Central memory CD8-positive, alpha-beta T cell (primary cell): ENCODE measurements at regions not wholly inside any gene's neighbourhood (a gene's known extent, or its start where the extent isn't known, plus 50 kb on each side); places are given as distances from the start of the nearest gene placed in this dataset.
"Not testable (repeated sequence)": the region's sequence is repeated elsewhere in the genome, so short reads cannot be mapped to it uniquely, and the experiment has no call there.

Source experiments
- ATAC-seq: fragments of 150-1000 bp; cut with Tn5 transposase; replicated peaks from 2 replicates; pipeline ENCODE4 v1.10.0; 2022; ENCODE audit warnings: mild to moderate bottlenecking, moderate FRiP score, moderate number of reproducible peaks; ENCODE audit not compliant: poor library complexity, severe bottlenecking; ENCODE audit errors: extremely low read depth
- DNase-seq, 2 donors: peaks; one replicate each; pipeline ENCODE4 v3.0.0; 2021; ENCODE audit warnings: low spot score in 2 of 2
- H3K27ac Mint-ChIP-seq: one replicate; pipeline ENCODE4 v1.8.0; 2022; ENCODE audit warnings: low read depth, mild to moderate bottlenecking, moderate library complexity, mixed read lengths
- H3K27me3 Mint-ChIP-seq: one replicate; pipeline ENCODE4 v1.8.0; 2022; ENCODE audit warnings: mixed read lengths
- H3K36me3 Mint-ChIP-seq: one replicate; pipeline ENCODE4 v1.8.0; 2022; ENCODE audit warnings: mild to moderate bottlenecking, moderate library complexity, mixed read lengths; ENCODE audit not compliant: insufficient read depth
- H3K4me1 Mint-ChIP-seq: one replicate; pipeline ENCODE4 v1.8.0; 2022; ENCODE audit warnings: mixed read lengths
- H3K4me3 Mint-ChIP-seq: one replicate; pipeline ENCODE4 v1.8.0; 2022; ENCODE audit warnings: mild to moderate bottlenecking, moderate library complexity, mixed read lengths
- H3K9me3 Mint-ChIP-seq: one replicate; pipeline ENCODE4 v1.8.0; 2022; ENCODE audit warnings: mixed read lengths

DNA sequence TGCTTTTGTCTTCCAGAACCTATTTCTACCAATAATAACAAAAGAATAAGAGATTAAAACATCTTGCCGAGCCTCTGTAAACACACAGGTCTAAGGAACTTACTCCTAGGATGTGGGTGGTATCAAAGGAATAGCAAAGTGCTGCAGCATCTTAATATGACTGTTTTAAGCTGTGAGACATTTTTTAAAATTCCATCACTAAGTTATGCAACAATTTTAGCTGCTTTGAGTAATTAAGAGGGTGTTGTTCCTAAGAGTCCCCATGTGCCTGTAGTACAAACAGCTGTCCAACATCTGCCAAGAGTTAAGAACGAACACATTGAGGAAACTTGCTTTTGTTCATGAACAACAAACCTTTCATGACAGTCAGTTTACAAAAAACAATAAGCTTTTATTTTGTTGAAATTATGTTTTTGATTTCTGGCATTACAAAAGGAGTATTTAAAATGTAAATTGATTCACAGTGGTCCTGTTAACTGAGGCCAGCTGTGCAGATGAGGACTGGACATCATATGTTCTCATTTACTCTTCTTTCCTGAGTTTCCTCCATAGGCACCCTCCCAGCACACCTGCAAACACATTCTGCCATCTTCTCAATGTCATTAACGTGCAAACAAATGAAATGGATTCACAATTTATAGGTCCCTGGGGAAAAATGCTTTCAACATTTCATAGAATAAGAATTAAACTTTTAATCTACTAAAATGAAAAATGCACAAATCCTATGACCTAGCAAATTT lies 337.3 kb upstream of the ARHGEF26 start:
- Mint-ChIP-seq H3K27ac (no peak overlapping the region), H3K4me3 (no peak overlapping the region), H3K4me1 (no peaks in the 10 kb centered on the region), H3K27me3 (peaks cover 26% of the 10 kb centered on the region), H3K36me3 (peaks cover 2% of the 10 kb centered on the region), H3K9me3 (no peaks in the 10 kb centered on the region)
- no peak for ATAC-seq
- no peak for DNase-seq

DNA sequence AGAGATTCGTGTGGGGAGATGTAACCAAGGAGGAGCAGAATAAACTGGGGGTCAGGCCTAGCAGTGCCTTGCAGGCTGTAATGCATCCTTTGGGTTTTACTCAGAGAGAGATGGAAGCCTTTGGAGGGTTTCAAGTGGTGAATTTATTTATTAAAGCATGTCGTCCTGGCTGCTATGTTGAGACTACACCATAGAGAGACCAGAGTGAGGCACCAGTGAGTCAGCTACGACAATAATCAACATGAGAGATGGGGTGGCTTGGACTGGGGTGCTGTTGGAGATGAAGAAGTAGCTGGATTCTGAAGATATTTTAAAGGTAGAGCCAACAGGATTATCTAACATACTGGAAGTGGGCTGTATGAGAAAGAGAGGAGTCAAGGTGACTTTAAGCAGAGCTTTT lies 335.3 kb upstream of the ARHGEF26 start:
- ATAC-seq = no peak
- Mint-ChIP-seq H3K27ac (no peak overlapping the region), H3K4me3 (no peak overlapping the region)

DNA sequence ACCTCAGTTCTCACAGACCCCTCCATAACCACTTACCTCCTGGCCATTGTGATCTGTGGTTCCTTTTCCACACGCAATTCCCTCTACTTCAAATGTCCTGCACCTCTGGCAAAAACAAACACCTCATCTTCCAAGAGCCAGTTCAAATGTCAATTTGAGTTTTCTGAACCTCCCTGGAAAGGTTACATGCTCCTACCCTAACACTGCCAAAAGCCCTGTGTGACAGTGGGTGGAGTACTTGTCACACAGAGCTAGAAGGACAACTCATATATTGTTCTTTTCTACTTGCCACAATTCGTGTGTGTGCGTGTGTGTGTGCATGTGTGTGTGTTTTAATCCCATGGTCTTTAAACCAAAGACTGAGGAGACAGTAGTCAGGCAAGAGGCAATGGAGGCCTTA lies 331.8 kb upstream of the ARHGEF26 start:
- H3K9me3 Mint-ChIP-seq = peaks cover 11% of the 10 kb centered on the region
- H3K4me1 Mint-ChIP-seq = no peaks in the 10 kb centered on the region
- no peaks in the 10 kb centered on the region for H3K36me3 Mint-ChIP-seq
- ATAC-seq (no peak), DNase-seq (no peak)
- peaks cover 21% of the 10 kb centered on the region for H3K27me3 Mint-ChIP-seq
- no peak overlapping the region for H3K27ac Mint-ChIP-seq
- no peak overlapping the region for H3K4me3 Mint-ChIP-seq

More for the DNA sequence above, 335.3 kb upstream of the ARHGEF26 start:
- peaks cover under 1% of the 10 kb centered on the region for H3K9me3 Mint-ChIP-seq
- DNase-seq = no peak
- H3K4me1 Mint-ChIP-seq = no peaks in the 10 kb centered on the region
- peaks cover 24% of the 10 kb centered on the region for H3K27me3 Mint-ChIP-seq
- H3K36me3 Mint-ChIP-seq = peaks cover 2% of the 10 kb centered on the region

DNA sequence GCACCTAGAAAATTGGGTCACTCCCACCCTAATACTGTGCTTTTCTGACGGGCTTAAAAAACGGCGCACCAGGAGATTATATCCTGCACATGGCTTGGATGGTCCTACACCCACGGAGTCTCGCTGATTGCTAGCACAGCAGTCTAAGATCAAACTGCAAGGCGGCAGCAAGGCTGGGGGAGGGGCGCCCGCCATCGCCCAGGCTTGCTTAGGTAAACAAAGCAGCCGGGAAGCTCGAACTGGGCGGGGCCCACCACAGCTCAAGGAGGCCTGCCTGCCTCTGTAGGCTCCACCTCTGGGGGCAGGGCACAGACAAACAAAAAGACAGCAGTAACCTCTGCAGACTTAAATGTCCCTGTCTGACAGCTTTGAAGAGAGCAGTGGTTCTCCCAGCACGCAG lies 324.1 kb upstream of the ARHGEF26 start:
- H3K27me3 Mint-ChIP-seq = peaks cover 36% of the 10 kb centered on the region
- H3K9me3 Mint-ChIP-seq, H3K36me3 Mint-ChIP-seq, H3K4me1 Mint-ChIP-seq, H3K4me3 Mint-ChIP-seq, ATAC-seq, H3K27ac Mint-ChIP-seq, DNase-seq: not testable (repeated sequence)

DNA sequence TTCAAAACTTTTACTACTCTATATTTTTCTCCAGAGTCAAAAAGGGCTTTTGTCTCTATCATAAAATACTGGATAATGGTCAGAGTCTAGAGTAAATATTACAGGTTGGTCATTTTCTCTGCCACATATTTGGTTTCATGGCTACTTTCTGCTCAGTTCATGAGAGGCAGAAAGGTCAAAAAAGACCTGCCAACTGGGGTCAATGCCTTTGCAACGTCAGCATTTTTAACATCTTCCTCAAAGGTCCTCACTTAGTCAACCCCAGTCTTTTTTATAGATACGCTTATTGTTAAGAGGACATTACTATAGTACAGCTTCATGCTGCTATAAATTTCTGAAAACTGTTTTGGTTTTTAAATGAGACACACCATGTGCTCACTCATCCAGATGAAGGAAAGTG lies 312.1 kb upstream of the ARHGEF26 start:
- Mint-ChIP-seq H3K36me3 (no peaks in the 10 kb centered on the region), H3K27me3 (peaks cover 29% of the 10 kb centered on the region), H3K9me3 (no peaks in the 10 kb centered on the region), H3K4me1 (no peaks in the 10 kb centered on the region), H3K27ac (no peak overlapping the region), H3K4me3 (no peak overlapping the region)
- ATAC-seq (no peak), DNase-seq (no peak)

DNA sequence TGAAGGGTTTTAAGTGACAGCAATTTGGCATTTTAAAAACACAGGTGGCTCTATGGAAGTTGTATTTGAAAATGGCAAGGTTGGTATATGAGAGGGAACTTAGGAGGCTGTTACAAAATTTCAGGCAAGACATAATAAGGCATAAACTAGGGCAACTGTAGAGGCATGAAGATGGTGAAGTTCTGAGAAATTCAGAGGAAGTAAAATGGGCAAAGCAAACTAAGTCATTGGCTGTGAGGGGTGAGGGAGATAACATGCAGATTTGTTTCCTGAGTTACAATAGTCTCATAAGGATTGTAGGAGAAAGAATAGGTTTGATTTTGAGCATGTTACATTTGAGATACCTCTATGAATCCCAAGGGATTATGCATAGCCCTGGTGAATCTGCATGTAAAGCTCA lies 302.9 kb upstream of the ARHGEF26 start:
- DNase-seq = no peak
- H3K4me1 Mint-ChIP-seq = no peaks in the 10 kb centered on the region
- no peak overlapping the region for H3K4me3 Mint-ChIP-seq
- no peak overlapping the region for H3K27ac Mint-ChIP-seq
- no peaks in the 10 kb centered on the region for H3K36me3 Mint-ChIP-seq
- H3K27me3 Mint-ChIP-seq = no peaks in the 10 kb centered on the region
- no peaks in the 10 kb centered on the region for H3K9me3 Mint-ChIP-seq
- ATAC-seq = no peak

DNA sequence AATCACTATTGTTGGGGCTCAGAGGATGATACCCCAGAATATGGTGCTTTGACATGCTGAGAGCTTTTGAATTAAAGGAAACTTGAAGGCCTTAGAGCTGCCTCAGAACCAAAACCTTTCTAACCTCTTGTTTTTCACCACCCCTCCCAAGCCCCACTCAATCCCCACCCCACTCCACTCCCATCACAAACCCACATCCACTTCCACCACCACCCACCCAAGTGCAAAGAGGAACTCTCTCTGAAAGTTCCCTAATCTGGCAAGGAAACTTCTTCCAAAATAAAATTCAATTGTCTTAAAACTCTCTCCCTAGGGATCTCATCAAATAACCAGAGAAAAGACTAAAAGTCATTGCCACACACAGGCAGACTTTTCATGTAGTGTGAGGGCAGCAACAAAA lies 301.2 kb upstream of the ARHGEF26 start:
- H3K9me3 Mint-ChIP-seq = peaks cover 4% of the 10 kb centered on the region
- no peak overlapping the region for H3K4me3 Mint-ChIP-seq
- no peaks in the 10 kb centered on the region for H3K4me1 Mint-ChIP-seq
- H3K36me3 Mint-ChIP-seq = no peaks in the 10 kb centered on the region
- H3K27ac Mint-ChIP-seq = no peak overlapping the region
- DNase-seq (no peak), ATAC-seq (no peak)
- H3K27me3 Mint-ChIP-seq = peaks cover 10% of the 10 kb centered on the region

DNA sequence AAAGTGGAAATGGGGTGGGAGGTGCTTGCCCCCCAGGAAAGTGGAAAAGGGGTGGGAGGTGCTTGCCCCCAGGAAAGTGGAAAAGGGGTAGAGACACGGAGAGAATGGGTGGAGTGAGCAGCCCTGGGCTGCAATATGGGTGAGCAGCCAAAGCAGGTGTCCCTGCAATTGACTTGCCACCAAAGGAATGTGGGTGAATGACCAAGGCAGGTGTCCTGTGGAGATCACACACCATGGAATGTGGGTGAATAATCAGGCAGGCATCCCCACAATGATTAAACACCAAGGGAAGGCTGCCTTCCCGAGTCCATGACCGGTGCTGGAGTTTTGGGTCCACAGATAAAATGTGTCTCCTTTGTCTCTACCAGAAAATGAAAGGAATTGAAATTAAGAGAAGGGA lies 292.8 kb upstream of the ARHGEF26 start:
- not testable (repeated sequence) for H3K27ac Mint-ChIP-seq, H3K36me3 Mint-ChIP-seq, H3K4me1 Mint-ChIP-seq, DNase-seq, H3K4me3 Mint-ChIP-seq, ATAC-seq, H3K9me3 Mint-ChIP-seq
- H3K27me3 Mint-ChIP-seq = peaks cover 42% of the 10 kb centered on the region

DNA sequence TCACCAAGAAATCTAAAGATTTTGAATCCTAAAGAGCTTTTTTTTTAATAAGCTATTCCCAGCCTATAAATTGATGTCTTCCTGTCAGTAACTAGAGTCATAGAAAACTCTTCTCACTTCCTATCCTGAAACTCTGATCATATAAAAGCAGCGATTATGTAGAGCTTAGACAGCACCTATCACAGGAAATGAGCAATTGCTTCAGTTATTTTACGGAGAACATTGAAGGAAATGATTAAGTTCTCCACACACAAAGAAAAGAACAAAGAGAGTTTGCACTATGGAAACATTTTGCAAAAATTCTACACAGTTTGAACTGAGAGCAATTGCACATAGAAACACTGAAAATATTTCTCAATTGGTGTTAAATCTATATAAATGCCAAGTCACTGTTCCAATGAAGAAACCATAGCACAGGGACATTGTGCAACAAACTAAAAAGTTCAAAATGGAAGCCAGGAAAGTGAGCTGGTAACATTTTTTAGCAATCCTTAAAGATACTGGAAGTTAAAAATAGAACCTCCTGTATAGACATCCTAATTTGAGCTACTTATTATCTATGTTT lies 291.5 kb upstream of the ARHGEF26 start:
- no peak overlapping the region for H3K27ac Mint-ChIP-seq
- peaks cover 2% of the 10 kb centered on the region for H3K9me3 Mint-ChIP-seq
- no peak for ATAC-seq
- peaks cover 36% of the 10 kb centered on the region for H3K27me3 Mint-ChIP-seq
- H3K4me3 Mint-ChIP-seq = no peak overlapping the region
- no peaks in the 10 kb centered on the region for H3K36me3 Mint-ChIP-seq
- H3K4me1 Mint-ChIP-seq = no peaks in the 10 kb centered on the region
- DNase-seq = no peak

DNA sequence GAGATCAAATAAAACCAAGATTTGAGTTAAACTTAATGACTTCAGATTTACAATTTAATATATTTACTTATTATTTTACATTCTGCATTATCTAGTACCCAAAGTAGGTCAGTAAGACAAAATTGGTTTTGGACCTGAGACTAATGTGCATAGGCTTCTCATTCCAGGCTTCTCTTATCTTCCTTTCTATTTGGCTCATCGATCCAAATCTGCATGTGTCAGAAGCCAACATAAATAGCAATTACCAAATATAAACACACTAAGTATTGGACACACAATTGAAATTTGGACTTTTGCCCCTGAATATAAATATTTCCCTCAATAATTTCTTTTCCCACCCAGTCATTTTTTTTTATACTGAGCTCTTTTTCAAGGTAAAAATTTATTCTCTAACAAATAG lies 290.6 kb upstream of the ARHGEF26 start:
- H3K4me3 Mint-ChIP-seq = no peak overlapping the region
- H3K27ac Mint-ChIP-seq = no peak overlapping the region
- H3K9me3 Mint-ChIP-seq = no peaks in the 10 kb centered on the region
- H3K27me3 Mint-ChIP-seq = peaks cover 27% of the 10 kb centered on the region
- H3K36me3 Mint-ChIP-seq = no peaks in the 10 kb centered on the region
- DNase-seq (no peak), ATAC-seq (no peak)
- H3K4me1 Mint-ChIP-seq = no peaks in the 10 kb centered on the region

DNA sequence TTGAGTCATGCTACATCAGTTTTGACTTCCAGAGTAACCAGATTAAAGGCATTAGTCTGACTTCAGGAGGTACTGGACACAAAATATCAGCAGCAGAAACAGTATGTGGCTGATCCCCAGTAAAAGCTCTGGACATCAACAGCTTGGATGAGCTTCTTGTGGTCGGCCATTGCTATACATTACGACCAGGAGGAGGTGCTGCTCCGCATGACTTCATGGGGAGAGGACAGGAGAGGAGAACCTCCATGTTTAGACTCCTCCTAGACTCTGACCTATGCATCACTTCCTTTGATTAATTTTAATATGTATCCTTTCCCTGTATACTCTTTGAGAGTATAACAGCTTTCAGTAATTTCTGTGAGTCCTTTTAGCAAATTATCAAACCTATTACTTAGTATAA lies 285.6 kb upstream of the ARHGEF26 start:
- DNase-seq (no peak), ATAC-seq (no peak)
- Mint-ChIP-seq H3K27me3 (peaks cover 10% of the 10 kb centered on the region), H3K9me3 (no peaks in the 10 kb centered on the region), H3K4me3 (no peak overlapping the region), H3K36me3 (no peaks in the 10 kb centered on the region), H3K27ac (no peak overlapping the region), H3K4me1 (no peaks in the 10 kb centered on the region)

DNA sequence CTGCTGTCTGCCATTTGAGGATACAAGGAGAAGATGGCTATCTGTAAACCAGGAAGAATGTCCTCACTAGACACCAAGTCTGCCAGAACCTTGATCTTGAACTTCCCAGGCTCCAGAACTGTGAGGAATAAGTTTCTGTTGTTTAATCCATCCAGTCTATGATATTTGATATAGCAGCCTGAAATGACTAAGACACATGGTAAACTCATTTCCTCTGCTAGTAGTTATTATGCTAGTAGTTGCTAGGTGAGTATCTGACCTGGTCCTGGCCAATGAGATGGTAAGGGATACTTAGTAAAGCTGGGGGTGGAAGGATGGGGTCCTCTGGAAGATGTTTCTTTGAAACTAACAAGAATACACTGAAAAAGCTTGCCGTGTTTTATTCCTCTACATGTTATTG lies 280.7 kb upstream of the ARHGEF26 start:
- DNase-seq (no peak), ATAC-seq (no peak)
- H3K9me3 Mint-ChIP-seq = no peaks in the 10 kb centered on the region
- no peak overlapping the region for H3K4me3 Mint-ChIP-seq
- no peaks in the 10 kb centered on the region for H3K36me3 Mint-ChIP-seq
- peaks cover 23% of the 10 kb centered on the region for H3K27me3 Mint-ChIP-seq
- H3K4me1 Mint-ChIP-seq = no peaks in the 10 kb centered on the region
- no peak overlapping the region for H3K27ac Mint-ChIP-seq

DNA sequence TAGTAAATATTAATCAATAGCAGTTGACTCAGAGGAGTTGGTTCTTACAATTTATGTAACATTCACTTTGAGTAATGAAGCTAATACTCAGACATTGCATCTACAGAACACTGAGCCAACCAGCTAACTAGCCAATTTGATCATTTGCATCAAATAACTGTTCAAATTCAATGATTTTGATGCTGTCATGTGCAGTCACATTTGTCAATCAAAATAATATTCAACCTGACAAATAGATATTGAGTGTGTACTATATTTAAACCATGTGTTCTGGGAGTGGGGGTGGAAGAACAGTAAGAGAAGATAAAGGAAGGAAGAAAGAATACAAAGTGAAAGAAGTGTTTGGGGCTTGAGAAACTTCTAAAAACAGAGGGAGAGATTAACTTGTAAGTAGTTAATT lies 277.2 kb upstream of the ARHGEF26 start:
- no peak overlapping the region for H3K4me3 Mint-ChIP-seq
- DNase-seq (no peak), ATAC-seq (no peak)
- H3K9me3 Mint-ChIP-seq = no peaks in the 10 kb centered on the region
- no peaks in the 10 kb centered on the region for H3K36me3 Mint-ChIP-seq
- H3K27ac Mint-ChIP-seq = no peak overlapping the region
- no peaks in the 10 kb centered on the region for H3K4me1 Mint-ChIP-seq
- peaks cover 23% of the 10 kb centered on the region for H3K27me3 Mint-ChIP-seq
